SK-N-SH (cell line): ENCODE measurements at regions not wholly inside any gene's neighbourhood (a gene's known extent, or its start where the extent isn't known, plus 50 kb on each side); places are given as distances from the start of the nearest gene placed in this dataset.

Source experiments
- CTCF ChIA-PET: fragments of 300-600, 350-600 bp; formaldehyde crosslinking; extraction: SDS; loops from one replicate; lab custom pipeline; 2021; lab: Yijun Ruan, JAX
- POLR2A ChIA-PET: fragments of 350-600 bp; sonication (Branson Sonifier 250); formaldehyde crosslinking; extraction: SDS; loops from one replicate; lab custom pipeline; 2020; ENCODE audit warnings: antibody characterized with exemption, inconsistent platforms; lab: Yijun Ruan, JAX
- DNase-seq: peaks from one replicate; pipeline ENCODE4 v3.0.0; 2012
- H2AFZ ChIP-seq: fragments of 200-600 bp; sonication (generic); 2 replicates; pipeline ENCODE4 v1.8.1; 2016; ENCODE audit warnings: antibody characterized with exemption, mild to moderate bottlenecking, low read depth
- H3F3A ChIP-seq: fragments of 200-600 bp; sonication (generic); replicated peaks from 2 replicates; pipeline ENCODE3; 2016; ENCODE audit warnings: antibody characterized with exemption, mild to moderate bottlenecking; ENCODE audit not compliant: insufficient read depth
- H3K27ac ChIP-seq, 2 experiments: fragments of 200-500 bp in 1 of 2; fragments of 200-600 bp in 1 of 2; sonication (Bioruptor generic) in 1 of 2; sonication (generic), shearing (Covaris generic) in 1 of 2; 2 replicates each; pipeline versions ENCODE4 v1.5.1 to v1.6.1; 2014 to 2016; ENCODE audit warnings: low read depth in 2 of 2, inconsistent platforms in 1 of 2, low read length in 1 of 2, mild to moderate bottlenecking in 1 of 2, mixed read lengths in 1 of 2
- H3K27me3 ChIP-seq: fragments of 200-600 bp; sonication (generic), shearing (Covaris generic); 2 replicates; pipeline ENCODE4 v1.6.1; 2016; ENCODE audit warnings: mixed run types; ENCODE audit not compliant: insufficient read depth
- H3K36me3 ChIP-seq, 2 experiments: fragments of 200-500 bp in 1 of 2; fragments of 200-600 bp in 1 of 2; sonication (Bioruptor generic) in 1 of 2; sonication (generic) in 1 of 2; replicated peaks in 1 of 2; 2 replicates each; pipeline versions ENCODE3 to v1.5.1; 2014 to 2016; ENCODE audit warnings: low read length in 1 of 2, mild to moderate bottlenecking in 1 of 2; ENCODE audit not compliant: insufficient read depth in 2 of 2, control insufficient read depth in 1 of 2
- H3K4me1 ChIP-seq, 2 experiments: fragments of 200-500 bp in 1 of 2; fragments of 200-600 bp in 1 of 2; sonication (Bioruptor generic) in 1 of 2; sonication (generic), shearing (Covaris generic) in 1 of 2; 2 replicates each; pipeline versions ENCODE4 v1.5.1 to v1.6.1; 2014 to 2016; ENCODE audit warnings: low read depth in 1 of 2, low read length in 1 of 2, mixed run types in 1 of 2; ENCODE audit not compliant: insufficient read depth in 2 of 2, control insufficient read depth in 1 of 2
- H3K4me2 ChIP-seq: fragments of 200-600 bp; sonication (generic), shearing (Covaris generic); 2 replicates; pipeline ENCODE4 v1.6.1; 2017; ENCODE audit warnings: mixed run types
- H3K4me3 ChIP-seq, 2 experiments: fragments of 200-500 bp in 1 of 2; fragments of 200-600 bp in 1 of 2; sonication (Bioruptor generic) in 1 of 2; sonication (generic), shearing (Covaris generic) in 1 of 2; 2 replicates each; pipeline versions ENCODE4 v1.5.1 to v1.8.1; 2014 to 2016; ENCODE audit warnings: low read depth in 2 of 2, inconsistent platforms in 1 of 2, low read length in 1 of 2, mild to moderate bottlenecking in 1 of 2, mixed read lengths in 1 of 2, moderate library complexity in 1 of 2
- H3K79me2 ChIP-seq: fragments of 200-600 bp; sonication (generic); 2 replicates; pipeline ENCODE4 v1.8.1; 2017; ENCODE audit warnings: mild to moderate bottlenecking; ENCODE audit not compliant: insufficient read depth
- H3K9ac ChIP-seq: fragments of 200-600 bp; sonication (generic); 2 replicates; pipeline ENCODE4 v1.6.1; 2017; ENCODE audit warnings: mixed run types
- H3K9me2 ChIP-seq: fragments of 200-600 bp; sonication (generic); 2 replicates; pipeline ENCODE4 v1.6.1; 2017; ENCODE audit warnings: mixed run types
- H3K9me3 ChIP-seq: fragments of 200-600 bp; sonication (generic); 2 replicates; pipeline ENCODE4 v1.6.1; 2017; ENCODE audit warnings: mixed run types, mild to moderate bottlenecking, moderate library complexity
- H4K20me1 ChIP-seq: fragments of 200-600 bp; sonication (generic); 2 replicates; pipeline ENCODE4 v1.6.1; 2017; ENCODE audit warnings: mild to moderate bottlenecking, mixed run types; ENCODE audit not compliant: insufficient read depth
- EP300 ChIP-seq, 2 experiments: IDR thresholded peaks; 2 replicates each; pipeline versions ENCODE4 v1.4.0 to v1.6.1; 2012; ENCODE audit warnings: borderline replicate concordance in 1 of 2, low read depth in 1 of 2, low read length in 1 of 2
- EZH2phosphoT487 ChIP-seq: fragments of 200-600 bp; sonication (generic); IDR thresholded peaks from 2 replicates; pipeline ENCODE4 v1.6.1; 2017; ENCODE audit warnings: low read depth, mixed run types, mild to moderate bottlenecking, antibody characterized with exemption, moderate library complexity, borderline replicate concordance
- FOSL2 ChIP-seq: IDR thresholded peaks from 2 replicates; pipeline ENCODE4 v1.4.0; 2012; ENCODE audit warnings: low read depth, mild to moderate bottlenecking, moderate library complexity, borderline replicate concordance
- FOXJ3 ChIP-seq: sonication (generic); formaldehyde crosslinking; IDR thresholded peaks from 2 replicates; pipeline ENCODE4 v1.5.1; 2020; ENCODE audit warnings: mild to moderate bottlenecking, missing genetic modification reagents
- FOXM1 ChIP-seq: IDR thresholded peaks from 2 replicates; pipeline ENCODE4 v1.4.0; 2012; ENCODE audit warnings: low read depth, mild to moderate bottlenecking
- MXI1 ChIP-seq: IDR thresholded peaks from 2 replicates; pipeline ENCODE4 v1.6.1; 2012; ENCODE audit warnings: mild to moderate bottlenecking, low read depth, low read length, improper control_type of control experiment
- NRF1 ChIP-seq: IDR thresholded peaks from 2 replicates; pipeline ENCODE4 v1.6.1; 2012; ENCODE audit warnings: low read depth, mild to moderate bottlenecking, low read length
- RCOR1 ChIP-seq: fragments of 150-350 bp; IDR thresholded peaks from 2 replicates; pipeline ENCODE4 v1.6.1; 2017; ENCODE audit warnings: antibody characterized with exemption, low read length
- RFX5 ChIP-seq: IDR thresholded peaks from 2 replicates; pipeline ENCODE4 v1.6.1; 2012; ENCODE audit warnings: mild to moderate bottlenecking, improper control_type of control experiment, low read length
- RXRA ChIP-seq: IDR thresholded peaks from 2 replicates; pipeline ENCODE4 v1.4.0; 2012; ENCODE audit warnings: low read depth, mild to moderate bottlenecking, borderline replicate concordance
- SIN3A ChIP-seq: IDR thresholded peaks from 2 replicates; pipeline ENCODE4 v1.6.1; 2012; ENCODE audit warnings: low read depth, mild to moderate bottlenecking, low read length, moderate library complexity, borderline replicate concordance
- SMC3 ChIP-seq: IDR thresholded peaks from 2 replicates; pipeline ENCODE4 v1.6.1; 2012; ENCODE audit warnings: low read depth, low read length, improper control_type of control experiment
- TAF1 ChIP-seq: IDR thresholded peaks from 2 replicates; pipeline ENCODE4 v1.6.1; 2012; ENCODE audit warnings: low read depth, mild to moderate bottlenecking, low read length, moderate library complexity, borderline replicate concordance
- YY1 ChIP-seq: IDR thresholded peaks from 2 replicates; pipeline ENCODE4 v1.4.0; 2012; ENCODE audit warnings: low read depth, mild to moderate bottlenecking
- WGBS: methylation state at CpG from one replicate; pipeline ENCODE4 v1.1.6; 2017; ENCODE audit warnings: low lambda C conversion rate; 5-methylcytosine and 5-hydroxymethylcytosine counted together

DNA sequence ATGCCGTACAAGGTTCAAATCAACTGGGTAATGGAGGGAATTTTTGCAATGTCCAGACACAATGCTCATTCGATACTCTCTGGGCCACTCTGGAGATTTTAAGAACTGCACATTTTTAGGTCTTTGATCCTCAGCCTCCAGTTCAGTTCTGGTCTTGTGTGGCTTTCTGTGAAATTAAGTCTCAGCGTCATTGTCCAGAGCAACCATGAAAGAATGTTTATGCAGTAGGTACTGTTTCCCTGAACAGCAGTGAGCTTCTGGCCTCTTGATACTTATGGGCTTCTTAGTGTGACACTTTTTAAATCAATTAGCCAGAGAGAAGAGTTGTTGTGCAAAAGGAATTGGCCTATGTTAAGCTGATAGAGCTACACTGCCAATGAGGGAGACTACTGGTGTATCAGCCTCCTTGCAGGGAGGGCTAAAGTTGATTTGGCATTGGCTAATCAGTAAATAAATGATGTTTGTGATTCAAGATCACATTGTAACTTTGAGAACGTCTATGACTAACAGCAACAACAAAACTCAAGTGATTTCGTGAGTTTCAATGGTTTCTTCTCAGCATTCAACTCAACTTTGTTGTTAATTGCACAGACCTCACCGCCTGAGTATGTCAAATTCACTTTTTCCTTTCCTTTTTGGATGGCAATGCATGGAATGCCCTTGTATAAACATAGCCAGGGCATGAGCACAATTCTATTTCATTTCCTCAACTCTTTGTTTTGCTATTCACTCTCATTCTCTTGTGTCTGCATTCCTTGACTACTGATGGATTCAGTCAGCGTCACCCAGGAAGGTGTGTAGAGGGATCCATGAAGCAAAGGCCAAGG lies 85.1 kb downstream of the GJA1 start:
- H3K9me3 ChIP-seq, result no peaks in the 10 kb centered on the region
- no peaks in the 10 kb centered on the region for H4K20me1 ChIP-seq
- no peaks in the 10 kb centered on the region for H3K27me3 ChIP-seq
- H3K27ac ChIP-seq, result peak overlapping the region in 1 of 2 experiments; percentile 97; a peak in 2 of 4 replicates
- H3K4me2 ChIP-seq, result peak overlapping the region; percentile 49; the same call in 1 of the 2 replicates
- peak overlapping the region; percentile 26; the same call in 1 of the 2 replicates for H2AFZ ChIP-seq
- H3K79me2 ChIP-seq, result no peaks in the 10 kb centered on the region
- peak overlapping the region; percentile 77 for H3K9ac ChIP-seq
- peaks cover 44% of the 10 kb centered on the region for H3F3A ChIP-seq
- H3K4me3 ChIP-seq, result no peak overlapping the region; a peak in 1 of 4 replicates
- no peak for TF ChIP-seq FOXM1
- no peak for TF ChIP-seq EZH2phosphoT487
- 0 out of 2 replicates have a peak, but pooled peaks have one; percentile 12 for TF ChIP-seq FOSL2
- no peak for TF ChIP-seq FOXJ3
- TF ChIP-seq EP300 (IDR thresholded peaks at IDR 0.05; ENCODE audit: borderline replicate concordance in 1 of 2, low read depth in 1 of 2, low read length in 1 of 2), result no peak
- no peak for TF ChIP-seq SMC3
- no peaks in the 10 kb centered on the region for H3K9me2 ChIP-seq
- no peaks in the 10 kb centered on the region for H3K36me3 ChIP-seq
- DNase-seq, result no peak
- WGBS, result 77% methylated on average over 7 of the region's 7 CpGs
- ChIA-PET CTCF (no interaction called here), POLR2A (no interaction called here)
- peaks cover 0 to 40% of the 10 kb centered on the region in 2 experiments; a peak in 3 of 4 replicates for H3K4me1 ChIP-seq

DNA sequence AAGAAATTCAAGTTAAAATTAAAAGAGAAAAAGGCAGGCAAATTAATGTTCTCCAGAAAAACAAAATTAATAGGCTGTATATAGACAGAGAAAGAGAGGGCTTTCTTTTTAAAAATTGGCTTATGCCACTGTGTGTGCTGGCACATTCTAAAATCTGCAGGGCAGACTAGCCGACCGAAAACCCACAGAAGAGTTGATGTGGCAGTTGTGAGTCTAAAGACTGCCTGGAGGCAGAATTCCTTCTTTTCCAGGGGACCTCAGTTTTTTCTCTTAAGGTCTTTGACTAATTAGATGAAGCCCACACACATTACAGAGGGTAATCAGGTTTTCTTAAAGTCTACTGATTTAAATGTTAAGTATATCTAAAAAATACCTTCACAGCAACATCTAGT lies 85.7 kb downstream of the GJA1 start:
- ChIA-PET POLR2A (no interaction called here), CTCF (no interaction called here)
- TF ChIP-seq RCOR1 (no peak), SIN3A (no peak), YY1 (no peak), TAF1 (no peak), RXRA (no peak), MXI1 (no peak), EP300 (IDR thresholded peaks at IDR 0.05; ENCODE audit: borderline replicate concordance in 1 of 2, low read depth in 1 of 2, low read length in 1 of 2) (no peak), NRF1 (no peak), RFX5 (no peak)
- Histone ChIP-seq H2AFZ (peak overlapping the region; percentile 26; the same call in 1 of the 2 replicates), H3K9me2 (no peaks in the 10 kb centered on the region), H4K20me1 (no peaks in the 10 kb centered on the region), H3K9ac (peak overlapping the region; percentile 77), H3F3A (peaks cover 44% of the 10 kb centered on the region), H3K79me2 (no peaks in the 10 kb centered on the region), H3K27ac (peak overlapping the region in 1 of 2 experiments; percentile 97; a peak in 2 of 4 replicates), H3K4me1 (peaks cover 0 to 38% of the 10 kb centered on the region in 2 experiments; a peak in 3 of 4 replicates), H3K9me3 (no peaks in the 10 kb centered on the region), H3K4me3 (no peak overlapping the region; a peak in 1 of 4 replicates), H3K4me2 (peak overlapping the region; percentile 49; the same call in 1 of the 2 replicates), H3K27me3 (no peaks in the 10 kb centered on the region), H3K36me3 (no peaks in the 10 kb centered on the region)
- no peak for DNase-seq
- WGBS, result 92% methylated on average over 2 of the region's 2 CpGs
